ENCODE measurements at regions not wholly inside any gene's neighbourhood (a gene's known extent, or its start where the extent isn't known, plus 50 kb on each side); places are given as distances from the start of the nearest gene placed in this dataset.

GRCh38 chrX:115909017-115909416, 261.5 kb upstream of the AGTR2 start:
- H3K23ac ChIP-seq (ENCODE audit: low read length in 2 of 2), result no peak overlapping the region
- peaks cover 72% of the 10 kb centered on the region for H3K9me3 ChIP-seq (ENCODE audit: control insufficient read depth, low read length)
- no peak overlapping the region for H2BK15ac ChIP-seq (ENCODE audit: low read depth, poor library complexity, severe bottlenecking)
- H2BK120ac ChIP-seq (ENCODE audit: low read depth, low read length), result no peak overlapping the region
- H3K27ac ChIP-seq (ENCODE audit: low read length, poor library complexity, severe bottlenecking), result no peak overlapping the region
- peaks cover 26% of the 10 kb centered on the region for H3K79me1 ChIP-seq (replicated peaks; ENCODE audit: low read length, poor library complexity, severe bottlenecking)
- H3K9ac ChIP-seq (ENCODE audit: low read length), result no peak overlapping the region
- no peak overlapping the region for H4K91ac ChIP-seq (ENCODE audit: low read length)
- peaks cover 0 to 69% of the 10 kb centered on the region in 2 experiments for H3K27me3 ChIP-seq (ENCODE audit: control insufficient read depth in 1 of 2, insufficient read depth in 1 of 2, low read length in 2 of 2)
- no peak overlapping the region for H3K18ac ChIP-seq (ENCODE audit: low read depth in 1 of 2, low read length in 2 of 2)
- no peak for DNase-seq
- no peak overlapping the region for H3K14ac ChIP-seq (ENCODE audit: low read length in 2 of 2)
- no peaks in the 10 kb centered on the region for H3K36me3 ChIP-seq (ENCODE audit: control insufficient read depth in 1 of 2, insufficient read depth in 2 of 2, low read depth in 1 of 2, low read length in 2 of 2)
- H2BK12ac ChIP-seq (ENCODE audit: low read length in 2 of 2), result no peak overlapping the region
- H2BK5ac ChIP-seq (ENCODE audit: low read depth, low read length, poor library complexity, severe bottlenecking), result no peak overlapping the region
- no peaks in the 10 kb centered on the region for H3K4me1 ChIP-seq (ENCODE audit: control insufficient read depth, insufficient read depth, low read depth, low read length)
- no peak overlapping the region for H2AFZ ChIP-seq (ENCODE audit: low read depth, low read length)
- H3K4ac ChIP-seq (ENCODE audit: low read depth in 1 of 2, low read length in 2 of 2), result no peak overlapping the region
- H3K4me2 ChIP-seq (ENCODE audit: low read length, poor library complexity, severe bottlenecking), result no peak overlapping the region
- no peak overlapping the region for H3K4me3 ChIP-seq (ENCODE audit: insufficient read depth in 1 of 2, low read depth in 1 of 2, low read length in 2 of 2)
- no peak overlapping the region for H2AK5ac ChIP-seq (ENCODE audit: low read length, severe bottlenecking)
- over 99% methylated on average over 4 of the region's 4 CpGs for WGBS
- H4K8ac ChIP-seq (ENCODE audit: low read length), result no peak overlapping the region

GRCh38 chrX:115911967-115912366, 258.6 kb upstream of the AGTR2 start:
- no peak overlapping the region for H3K4ac ChIP-seq (ENCODE audit: low read depth in 1 of 2, low read length in 2 of 2)
- DNase-seq, result no peak
- H2AK5ac ChIP-seq (ENCODE audit: low read length, severe bottlenecking), result no peak overlapping the region
- no peak overlapping the region for H3K4me3 ChIP-seq (ENCODE audit: insufficient read depth in 1 of 2, low read depth in 1 of 2, low read length in 2 of 2)
- H3K18ac ChIP-seq (ENCODE audit: low read depth in 1 of 2, low read length in 2 of 2), result no peak overlapping the region
- no peak overlapping the region for H2AFZ ChIP-seq (ENCODE audit: low read depth, low read length)
- H3K14ac ChIP-seq (ENCODE audit: low read length in 2 of 2), result no peak overlapping the region
- H3K27ac ChIP-seq (ENCODE audit: low read length, poor library complexity, severe bottlenecking), result no peak overlapping the region
- H3K9me3 ChIP-seq (ENCODE audit: control insufficient read depth, low read length), result peaks cover 66% of the 10 kb centered on the region
- no peak overlapping the region for H2BK12ac ChIP-seq (ENCODE audit: low read length in 2 of 2)
- H2BK5ac ChIP-seq (ENCODE audit: low read depth, low read length, poor library complexity, severe bottlenecking), result no peak overlapping the region
- peaks cover 0 to 48% of the 10 kb centered on the region in 2 experiments for H3K27me3 ChIP-seq (ENCODE audit: control insufficient read depth in 1 of 2, insufficient read depth in 1 of 2, low read length in 2 of 2)
- H3K4me2 ChIP-seq (ENCODE audit: low read length, poor library complexity, severe bottlenecking), result no peak overlapping the region
- no peak overlapping the region for H4K91ac ChIP-seq (ENCODE audit: low read length)
- 96% methylated on average over 2 of the region's 2 CpGs for WGBS
- H2BK15ac ChIP-seq (ENCODE audit: low read depth, poor library complexity, severe bottlenecking), result no peak overlapping the region
- H3K9ac ChIP-seq (ENCODE audit: low read length), result no peak overlapping the region
- H2BK120ac ChIP-seq (ENCODE audit: low read depth, low read length), result no peak overlapping the region
- H3K23ac ChIP-seq (ENCODE audit: low read length in 2 of 2), result no peak overlapping the region
- no peaks in the 10 kb centered on the region for H3K36me3 ChIP-seq (ENCODE audit: control insufficient read depth in 1 of 2, insufficient read depth in 2 of 2, low read depth in 1 of 2, low read length in 2 of 2)
- peaks cover 13% of the 10 kb centered on the region for H3K79me1 ChIP-seq (replicated peaks; ENCODE audit: low read length, poor library complexity, severe bottlenecking)
- no peaks in the 10 kb centered on the region for H3K4me1 ChIP-seq (ENCODE audit: control insufficient read depth, insufficient read depth, low read depth, low read length)
- no peak overlapping the region for H4K8ac ChIP-seq (ENCODE audit: low read length)

GRCh38 chrX:115912372-115912897, 258.1 kb upstream of the AGTR2 start:
- WGBS, result 100% methylated on average over 2 of the region's 2 CpGs
- Histone ChIP-seq H4K8ac (ENCODE audit: low read length) (no peak overlapping the region), H2BK120ac (ENCODE audit: low read depth, low read length) (no peak overlapping the region), H3K4me2 (ENCODE audit: low read length, poor library complexity, severe bottlenecking) (no peak overlapping the region), H4K91ac (ENCODE audit: low read length) (no peak overlapping the region), H3K9me3 (ENCODE audit: control insufficient read depth, low read length) (peaks cover 66% of the 10 kb centered on the region), H3K79me1 (replicated peaks; ENCODE audit: low read length, poor library complexity, severe bottlenecking) (peaks cover 13% of the 10 kb centered on the region), H2AFZ (ENCODE audit: low read depth, low read length) (no peak overlapping the region), H3K4ac (ENCODE audit: low read depth in 1 of 2, low read length in 2 of 2) (no peak overlapping the region), H3K27me3 (ENCODE audit: control insufficient read depth in 1 of 2, insufficient read depth in 1 of 2, low read length in 2 of 2) (peaks cover 0 to 43% of the 10 kb centered on the region in 2 experiments), H3K14ac (ENCODE audit: low read length in 2 of 2) (no peak overlapping the region), H3K18ac (ENCODE audit: low read depth in 1 of 2, low read length in 2 of 2) (no peak overlapping the region), H2AK5ac (ENCODE audit: low read length, severe bottlenecking) (no peak overlapping the region), H3K4me1 (ENCODE audit: control insufficient read depth, insufficient read depth, low read depth, low read length) (no peaks in the 10 kb centered on the region), H3K9ac (ENCODE audit: low read length) (no peak overlapping the region), H3K23ac (ENCODE audit: low read length in 2 of 2) (no peak overlapping the region), H2BK15ac (ENCODE audit: low read depth, poor library complexity, severe bottlenecking) (no peak overlapping the region), H3K27ac (ENCODE audit: low read length, poor library complexity, severe bottlenecking) (no peak overlapping the region), H3K36me3 (ENCODE audit: control insufficient read depth in 1 of 2, insufficient read depth in 2 of 2, low read depth in 1 of 2, low read length in 2 of 2) (no peaks in the 10 kb centered on the region), H2BK12ac (ENCODE audit: low read length in 2 of 2) (no peak overlapping the region), H3K4me3 (ENCODE audit: insufficient read depth in 1 of 2, low read depth in 1 of 2, low read length in 2 of 2) (no peak overlapping the region), H2BK5ac (ENCODE audit: low read depth, low read length, poor library complexity, severe bottlenecking) (no peak overlapping the region)
- DNase-seq, result no peak

GRCh38 chrX:115913575-115913974, 257.0 kb upstream of the AGTR2 start:
- Histone ChIP-seq H3K9me3 (ENCODE audit: control insufficient read depth, low read length) (peaks cover 62% of the 10 kb centered on the region), H3K14ac (ENCODE audit: low read length in 2 of 2) (no peak overlapping the region), H2BK120ac (ENCODE audit: low read depth, low read length) (no peak overlapping the region), H3K4ac (ENCODE audit: low read depth in 1 of 2, low read length in 2 of 2) (no peak overlapping the region), H2BK12ac (ENCODE audit: low read length in 2 of 2) (no peak overlapping the region), H3K18ac (ENCODE audit: low read depth in 1 of 2, low read length in 2 of 2) (no peak overlapping the region), H3K79me1 (replicated peaks; ENCODE audit: low read length, poor library complexity, severe bottlenecking) (peaks cover 13% of the 10 kb centered on the region), H3K4me3 (ENCODE audit: insufficient read depth in 1 of 2, low read depth in 1 of 2, low read length in 2 of 2) (no peak overlapping the region), H3K27me3 (ENCODE audit: control insufficient read depth in 1 of 2, insufficient read depth in 1 of 2, low read length in 2 of 2) (peaks cover 0 to 32% of the 10 kb centered on the region in 2 experiments), H3K9ac (ENCODE audit: low read length) (no peak overlapping the region), H2AFZ (ENCODE audit: low read depth, low read length) (no peak overlapping the region), H4K91ac (ENCODE audit: low read length) (no peak overlapping the region), H3K4me1 (ENCODE audit: control insufficient read depth, insufficient read depth, low read depth, low read length) (no peaks in the 10 kb centered on the region), H2BK5ac (ENCODE audit: low read depth, low read length, poor library complexity, severe bottlenecking) (no peak overlapping the region), H2BK15ac (ENCODE audit: low read depth, poor library complexity, severe bottlenecking) (no peak overlapping the region), H3K27ac (ENCODE audit: low read length, poor library complexity, severe bottlenecking) (no peak overlapping the region), H3K23ac (ENCODE audit: low read length in 2 of 2) (no peak overlapping the region), H3K36me3 (ENCODE audit: control insufficient read depth in 1 of 2, insufficient read depth in 2 of 2, low read depth in 1 of 2, low read length in 2 of 2) (no peaks in the 10 kb centered on the region), H4K8ac (ENCODE audit: low read length) (no peak overlapping the region), H3K4me2 (ENCODE audit: low read length, poor library complexity, severe bottlenecking) (no peak overlapping the region), H2AK5ac (ENCODE audit: low read length, severe bottlenecking) (no peak overlapping the region)
- no peak for DNase-seq

Data from mesenchymal stem cell (in vitro differentiated cells and primary cell).